GM19438 (cell line): ENCODE measurements at regions not wholly inside any gene's neighbourhood (a gene's known extent, or its start where the extent isn't known, plus 50 kb on each side); places are given as distances from the start of the nearest gene placed in this dataset.

Experiments used
- ATAC-seq: cut with Tn5 transposase; IDR thresholded peaks from one replicate; pipeline ENCODE4 v1.9.1; 2021; ENCODE audit warnings: low read depth; ENCODE audit not compliant: unreplicated experiment

DNA sequence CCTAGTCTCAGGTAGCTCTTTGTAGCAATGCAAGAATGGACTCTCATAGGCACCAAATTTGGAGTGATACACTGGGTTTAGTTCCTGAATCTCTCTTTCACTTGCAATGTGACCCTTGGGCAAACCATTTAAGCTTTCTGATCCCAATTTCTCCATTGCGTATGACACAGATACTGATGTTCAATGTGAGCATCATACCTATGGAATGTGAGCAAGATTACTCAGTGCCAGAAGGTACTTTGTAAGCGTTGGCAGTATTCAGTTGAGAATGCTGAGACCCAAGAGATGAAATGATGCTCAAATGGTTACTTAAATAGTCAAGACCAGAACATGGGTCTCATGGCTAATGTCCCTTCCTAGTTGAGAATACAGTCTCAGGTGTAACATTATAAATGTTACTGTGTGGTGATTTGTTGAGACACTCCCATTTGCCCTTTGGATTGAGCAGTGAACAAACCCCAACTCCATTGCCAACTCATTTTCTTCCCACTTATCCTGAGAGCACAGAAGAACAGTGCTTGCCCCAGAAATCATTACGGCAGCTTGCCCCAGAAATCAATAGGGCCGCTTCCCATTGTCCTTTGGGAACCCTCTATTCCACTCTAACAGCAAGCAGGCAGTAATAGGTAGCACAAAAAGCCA, 134.1 kb downstream of the SOX9 start:
- no peak for ATAC-seq

DNA sequence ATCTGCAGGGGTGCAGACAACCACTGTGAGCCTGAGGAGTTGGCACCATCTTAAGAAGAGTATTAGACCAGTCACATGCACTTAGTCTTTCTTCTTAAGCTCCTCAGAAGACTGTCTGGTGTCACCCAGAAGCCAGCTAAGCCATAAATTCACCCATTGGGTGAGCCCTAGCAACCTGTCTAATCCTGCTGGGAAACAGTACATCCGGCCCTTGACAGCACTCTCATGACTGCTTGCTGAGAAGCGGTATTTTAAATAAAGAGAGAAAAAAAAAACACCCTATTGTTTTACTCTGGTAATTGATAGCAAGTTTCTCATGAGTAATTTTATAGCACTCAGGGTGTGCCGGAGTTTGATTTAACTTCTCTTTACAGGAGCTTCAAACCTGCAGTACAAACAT, 134.7 kb downstream of the SOX9 start:
- no peak for ATAC-seq

- no peak for ATAC-seq
Measured at GRCh38 chr17:72258711-72259110, 137.9 kb downstream of the SOX9 start.

- ATAC-seq: no peak
Measured at GRCh38 chr17:72259922-72260321, 139.1 kb downstream of the SOX9 start.

DNA sequence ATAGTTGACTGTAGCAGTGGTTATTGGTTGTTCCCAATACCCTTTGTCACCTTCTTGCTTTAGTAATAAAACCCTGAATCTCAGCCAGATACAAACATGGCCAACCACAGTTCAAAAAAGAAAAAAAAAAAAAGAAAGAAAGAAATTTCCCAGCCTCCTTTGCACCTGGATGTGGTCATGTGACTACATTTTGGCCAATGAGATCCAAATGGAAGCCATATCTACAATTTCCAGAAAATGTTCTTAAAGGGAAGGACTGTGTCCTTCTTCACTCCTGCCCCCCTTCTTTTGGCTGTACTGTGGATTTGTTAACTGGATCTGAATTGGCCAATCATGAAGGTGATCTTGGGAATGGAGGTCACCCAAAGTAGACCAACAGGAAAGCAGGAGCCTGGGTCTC, 141.9 kb downstream of the SOX9 start:
- no peak for ATAC-seq

- ATAC-seq: no peak
Measured at GRCh38 chr17:72264682-72265405, 144.0 kb downstream of the SOX9 start.

- no peak for ATAC-seq
Measured at GRCh38 chr17:72266112-72266775, 145.4 kb downstream of the SOX9 start.

DNA sequence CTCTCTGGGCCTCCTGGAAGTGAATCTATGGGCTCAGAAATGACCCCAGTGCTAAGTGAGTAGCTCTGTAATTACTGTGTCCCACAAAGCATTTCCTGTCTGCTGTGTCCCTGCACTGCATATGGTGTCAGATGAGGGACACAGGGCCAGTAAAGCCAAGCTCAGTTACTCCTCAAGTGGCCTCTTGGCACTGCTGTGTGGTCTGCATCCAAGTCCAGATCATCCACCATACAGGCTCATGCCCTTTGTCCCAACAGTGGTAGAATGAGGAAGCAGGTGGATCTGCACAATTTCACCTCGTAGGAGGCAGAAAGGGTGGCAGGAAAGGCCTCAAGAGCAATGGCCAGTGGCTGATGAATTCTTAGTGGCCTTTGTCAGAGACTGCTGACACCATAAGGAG, 146.8 kb downstream of the SOX9 start:
- no peak for ATAC-seq

DNA sequence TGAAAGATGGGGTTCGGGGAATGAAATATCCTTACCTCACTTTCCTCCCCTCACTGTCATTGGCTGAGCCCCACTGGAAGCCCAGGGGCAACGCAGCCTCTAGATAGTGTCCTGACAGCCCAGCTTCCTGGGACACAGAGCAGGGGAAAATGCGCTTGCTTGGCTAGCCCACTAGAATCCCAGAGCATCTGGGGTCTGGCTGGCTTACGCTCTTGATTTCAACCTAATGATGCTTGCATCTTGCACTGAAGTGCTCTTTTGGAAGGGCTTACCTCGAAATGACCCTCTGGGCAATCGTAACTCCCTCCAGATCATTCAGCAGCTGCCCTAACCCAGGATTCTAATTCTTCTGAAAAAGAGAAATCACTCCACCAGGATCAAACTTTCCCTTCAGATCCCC, 147.6 kb downstream of the SOX9 start:
- no peak for ATAC-seq

DNA sequence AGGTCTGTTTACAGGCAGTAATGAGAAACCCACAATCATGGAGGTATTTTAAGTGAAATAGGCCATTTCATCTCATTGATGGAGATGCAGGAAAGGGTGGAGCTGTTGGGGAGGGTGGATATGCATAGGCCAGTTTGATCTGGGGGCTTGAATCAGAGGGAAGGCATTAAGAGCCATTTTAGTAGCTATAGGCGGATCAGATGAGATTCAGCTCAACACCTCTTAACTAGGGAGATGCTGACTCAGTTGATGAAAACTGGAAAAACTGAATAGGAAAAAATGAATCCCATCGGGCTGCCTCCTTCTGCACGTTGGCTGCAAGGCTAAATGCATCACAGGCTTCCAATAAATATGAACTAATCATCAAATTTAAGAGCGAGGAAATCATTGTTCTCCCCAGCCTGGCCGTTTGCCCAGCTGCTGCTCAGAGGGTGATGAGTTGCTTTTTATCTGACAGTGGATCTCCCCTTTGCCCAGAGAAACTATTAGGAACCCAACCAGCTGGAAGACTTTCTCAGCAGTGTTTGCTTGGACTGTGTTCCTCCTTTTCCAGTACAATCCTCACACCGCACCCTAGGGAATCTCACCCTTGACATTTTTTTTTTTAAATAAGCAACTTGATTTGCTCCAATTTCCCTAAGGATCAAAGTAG, 149.6 kb downstream of the SOX9 start:
- no peak for ATAC-seq

DNA sequence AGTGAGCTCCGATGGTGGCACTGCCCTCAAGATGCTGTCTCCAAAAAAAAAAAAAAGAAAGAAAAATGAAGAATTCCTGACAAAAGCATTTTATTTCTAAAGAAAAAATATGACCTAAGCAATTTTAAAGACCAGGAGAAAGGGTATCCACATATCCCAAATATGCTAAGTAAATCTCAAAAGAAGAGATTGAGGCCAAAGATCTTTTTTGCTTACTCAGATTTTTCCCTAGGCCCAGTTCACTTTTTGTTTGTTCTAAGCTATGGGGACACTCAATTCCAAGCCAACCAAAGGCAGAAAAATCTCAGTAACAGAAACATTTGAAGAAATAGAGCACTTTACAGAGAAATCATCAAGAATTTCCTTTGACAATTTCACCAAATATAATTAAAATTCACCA, 150.8 kb downstream of the SOX9 start:
- ATAC-seq: no peak

DNA sequence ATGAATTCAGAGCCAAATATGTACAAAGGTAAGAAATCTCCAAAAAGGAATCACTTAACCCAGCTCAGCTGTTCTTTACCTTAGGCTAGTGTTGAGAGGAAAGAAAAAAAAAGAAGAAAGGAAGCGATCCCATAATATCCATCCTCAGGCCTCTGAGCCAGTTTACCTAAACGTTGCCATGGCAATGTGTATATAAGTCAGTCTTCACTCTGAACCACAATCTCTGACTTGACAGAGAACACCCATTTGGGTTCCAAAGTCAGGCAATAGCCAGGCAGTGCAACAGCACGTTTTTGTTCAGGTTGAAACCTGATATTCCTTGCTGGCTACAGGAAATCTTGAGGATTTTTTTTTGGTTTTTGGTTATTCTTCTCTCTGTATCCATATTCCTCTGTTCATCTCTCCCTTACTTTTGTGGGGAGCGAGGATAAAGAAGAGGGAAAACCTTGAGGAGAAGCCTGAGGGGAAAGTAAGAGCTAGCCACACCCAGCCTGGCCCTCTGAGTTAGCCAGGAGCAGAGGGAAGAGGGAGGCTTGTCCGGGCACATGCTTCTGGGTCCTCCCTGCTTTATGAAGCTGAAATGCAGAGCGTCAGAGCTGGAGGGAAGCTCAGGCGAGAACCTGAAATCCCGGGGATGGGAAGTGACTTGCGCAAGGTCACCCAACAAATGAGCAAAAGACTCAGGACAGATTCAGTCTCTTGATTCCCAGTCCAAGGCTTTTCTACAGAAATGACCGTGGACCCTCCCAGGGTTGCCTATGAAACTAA, 152.7 kb downstream of the SOX9 start:
- ATAC-seq: no peak

DNA sequence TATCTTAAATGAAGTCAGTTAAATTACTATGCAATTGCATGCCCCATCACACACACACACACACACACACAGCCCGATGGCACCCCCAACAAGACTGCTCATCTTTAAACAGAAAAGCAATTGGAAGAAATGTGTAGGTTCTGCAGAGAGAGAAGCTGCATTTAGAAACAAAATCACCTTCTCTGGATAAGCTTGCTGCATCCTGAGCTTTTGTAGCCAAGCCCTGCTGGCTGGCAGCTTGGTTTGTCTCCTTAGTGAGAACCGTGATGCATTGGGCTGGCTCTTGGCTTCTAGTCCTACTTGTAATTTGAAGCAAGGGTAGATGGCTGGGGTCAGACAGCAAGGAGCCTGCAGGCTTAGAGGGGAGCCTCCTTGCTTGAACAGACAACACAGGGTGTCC, 153.8 kb downstream of the SOX9 start:
- ATAC-seq: no peak

GRCh38 chr17:72280881-72281280, 160.1 kb downstream of the SOX9 start:
- no peak for ATAC-seq

GRCh38 chr17:72282439-72283029, 161.7 kb downstream of the SOX9 start:
- ATAC-seq: no peak

DNA sequence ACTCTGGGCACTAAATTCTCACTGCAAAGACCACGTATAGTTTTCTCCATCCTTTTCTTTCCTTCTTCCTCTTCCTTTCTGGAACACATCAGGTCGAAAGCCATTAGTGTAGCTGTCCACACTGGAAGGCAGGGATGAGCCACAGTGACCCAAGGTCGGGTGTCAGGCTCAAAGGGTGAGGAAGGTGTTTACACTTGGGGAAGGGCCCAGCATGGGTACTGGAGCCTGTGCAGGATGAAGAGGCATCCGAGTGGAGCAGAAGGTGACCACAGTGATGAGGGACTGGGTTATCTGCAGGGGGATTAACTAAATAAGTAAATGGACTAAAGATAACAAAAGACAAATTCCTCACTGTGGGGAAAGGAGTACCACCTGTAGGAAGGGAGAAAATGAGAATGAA, 164.0 kb downstream of the SOX9 start:
- ATAC-seq: no peak

DNA sequence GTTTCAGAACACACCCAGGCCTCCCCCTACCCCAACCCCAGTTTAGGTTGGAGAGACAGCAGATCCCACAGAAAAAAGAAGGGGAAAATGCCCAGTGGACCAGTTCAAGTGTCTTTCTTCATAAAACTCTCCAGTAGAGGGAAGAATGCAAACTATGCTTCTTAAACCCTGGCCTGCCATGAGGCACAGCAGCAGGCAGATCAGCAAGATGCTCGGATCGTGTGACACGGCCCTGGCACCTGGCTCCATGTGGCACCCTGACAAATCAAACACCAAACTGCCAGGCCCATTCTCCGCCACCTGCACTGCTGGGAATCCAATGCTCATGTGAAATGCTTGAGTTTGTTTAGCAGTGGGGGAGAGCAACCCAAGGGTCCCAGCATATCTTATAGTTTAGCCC, 166.8 kb downstream of the SOX9 start:
- ATAC-seq: no peak

- no peak for ATAC-seq
Measured at GRCh38 chr17:72294487-72294893, 173.7 kb downstream of the SOX9 start.

GRCh38 chr17:72295916-72296315, 175.1 kb downstream of the SOX9 start:
- ATAC-seq: no peak

DNA sequence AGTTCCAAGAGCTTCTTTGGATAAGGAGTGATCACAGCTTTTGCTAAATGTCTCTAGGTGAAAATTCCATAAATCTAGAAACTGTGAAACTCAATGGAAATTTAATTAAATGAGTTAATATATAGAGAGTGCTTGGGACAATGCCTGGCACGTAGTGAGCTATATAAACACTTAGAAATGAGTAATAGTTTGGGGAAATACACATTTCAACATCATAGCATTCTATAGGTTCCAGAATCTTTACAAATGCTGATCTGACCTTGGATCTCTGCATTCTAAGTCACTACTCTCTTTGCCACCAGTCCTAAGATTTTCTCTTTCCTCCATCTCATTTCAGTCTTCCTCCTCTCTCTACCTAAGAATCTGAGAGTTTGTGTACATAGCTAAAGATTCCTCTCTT, 175.6 kb downstream of the SOX9 start:
- no peak for ATAC-seq
